ENCODE measurements at regions not wholly inside any gene's neighbourhood (a gene's known extent, or its start where the extent isn't known, plus 50 kb on each side); places are given as distances from the start of the nearest gene placed in this dataset.
"Not testable (repeated sequence)": the region's sequence is repeated elsewhere in the genome, so short reads cannot be mapped to it uniquely, and the experiment has no call there.

DNA sequence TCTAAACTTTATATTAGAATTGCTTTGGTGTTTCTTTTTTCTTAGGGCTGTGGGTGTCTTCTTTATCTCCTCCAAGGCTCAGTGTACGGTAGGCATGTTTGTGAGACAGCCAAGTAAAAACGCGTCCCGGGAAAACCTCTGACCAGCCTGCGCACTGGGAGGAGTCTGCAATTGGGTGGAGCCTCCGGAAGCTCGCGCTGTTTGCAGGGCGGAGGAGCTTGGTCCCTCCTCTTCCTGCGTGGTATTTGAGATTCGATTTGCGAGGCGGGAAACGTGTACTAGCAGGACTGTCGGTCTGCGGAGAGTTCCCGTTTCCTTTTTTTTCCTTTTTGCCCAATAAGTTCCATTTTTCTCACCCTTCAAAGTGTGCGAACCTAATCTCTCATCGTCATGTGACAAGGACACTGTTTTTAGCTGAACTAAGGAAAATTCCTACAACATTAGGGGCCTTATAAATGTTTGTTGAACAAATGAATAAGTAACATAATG, 182.1 kb upstream of the OTX2 start:
- no peak for DNase-seq

DNA sequence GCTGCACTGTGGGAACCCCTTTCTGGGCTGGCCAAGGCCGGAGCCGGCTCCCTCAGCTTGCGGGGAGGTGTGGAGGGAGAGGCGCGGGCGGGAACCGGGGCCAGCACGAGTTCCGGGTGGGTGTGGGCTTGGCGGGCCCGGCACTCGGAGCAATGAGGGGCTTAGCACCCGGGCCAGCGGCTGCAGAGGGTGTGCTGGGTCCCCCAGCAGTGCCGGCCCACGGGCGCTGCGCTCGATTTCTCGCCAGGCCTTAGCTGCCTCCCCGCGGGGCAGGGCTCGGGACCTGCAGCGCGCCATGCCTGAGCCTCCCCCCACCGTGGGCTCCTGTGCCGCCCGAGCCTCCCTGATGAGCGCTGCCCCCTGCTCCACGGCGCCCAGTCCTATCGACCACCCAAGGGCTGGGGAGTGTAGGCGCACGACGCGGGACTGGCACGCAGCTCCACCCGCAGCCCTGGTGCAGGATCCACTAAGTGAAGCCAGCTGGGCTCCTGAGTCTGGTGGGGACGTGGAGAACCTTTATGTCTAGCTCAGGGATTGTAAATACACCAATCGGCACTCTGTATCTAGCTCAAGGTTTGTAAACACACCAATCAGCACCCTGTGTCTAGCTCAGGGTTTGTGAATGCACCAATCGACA, 180.8 kb upstream of the OTX2 start:
- DNase-seq, result not testable (repeated sequence)

DNA sequence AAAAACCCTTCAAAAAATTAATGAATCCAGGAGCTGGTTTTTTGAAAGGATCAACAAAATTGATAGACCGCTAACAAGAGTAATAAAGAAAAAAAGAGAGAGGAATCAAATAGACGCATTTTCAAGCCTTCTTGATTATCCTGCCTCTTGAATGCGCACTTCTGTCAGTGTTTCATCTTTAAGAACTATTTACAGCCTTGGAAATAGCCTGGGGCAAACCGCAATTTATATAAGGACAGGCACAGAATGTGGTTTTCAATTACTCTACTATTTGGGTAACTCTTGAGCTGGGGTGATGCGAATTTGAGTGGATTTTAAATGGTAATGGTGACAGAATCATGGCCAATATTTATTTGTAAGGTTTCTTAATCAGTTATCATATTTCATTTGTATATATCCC, 179.1 kb upstream of the OTX2 start:
- DNase-seq, result no peak

DNA sequence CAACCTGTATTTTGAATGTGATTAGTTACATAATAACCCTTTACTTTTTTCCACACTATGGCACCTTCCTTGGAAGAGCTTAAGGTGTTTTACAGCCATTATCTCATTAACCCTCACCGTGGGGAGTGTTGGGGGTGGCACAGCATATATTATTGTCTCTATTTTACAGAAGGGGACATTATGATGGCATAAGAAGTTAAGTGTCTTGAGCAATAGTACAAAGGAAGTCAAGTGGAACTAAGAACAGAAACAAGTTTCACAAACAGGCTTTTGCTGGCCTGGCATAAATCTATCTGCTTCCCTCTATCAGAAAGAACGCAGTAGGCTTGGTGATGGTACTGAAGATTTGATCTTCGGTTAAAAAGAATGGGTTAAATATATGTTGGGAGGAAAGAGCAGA, 169.7 kb upstream of the OTX2 start:
- DNase-seq, result no peak

DNA sequence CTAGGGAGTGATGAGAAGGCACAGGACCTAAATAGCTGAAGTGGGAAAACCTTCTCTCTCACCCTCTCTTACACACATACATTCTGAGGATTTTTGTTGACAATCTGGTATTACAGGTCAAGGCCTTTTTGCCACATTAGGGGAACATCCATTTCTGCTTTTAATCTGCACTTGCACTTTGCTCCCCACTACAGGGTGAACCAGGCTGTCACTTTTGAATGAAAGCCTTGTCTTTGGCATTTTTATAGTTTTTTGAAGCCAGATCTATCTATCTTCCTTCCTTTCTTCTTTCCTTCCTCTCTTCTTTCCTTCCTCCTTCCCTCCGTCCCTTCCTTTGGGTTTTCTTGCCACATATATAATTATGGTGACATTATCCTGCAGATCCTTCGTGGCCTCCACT, 165.9 kb upstream of the OTX2 start:
- DNase-seq, result no peak

DNA sequence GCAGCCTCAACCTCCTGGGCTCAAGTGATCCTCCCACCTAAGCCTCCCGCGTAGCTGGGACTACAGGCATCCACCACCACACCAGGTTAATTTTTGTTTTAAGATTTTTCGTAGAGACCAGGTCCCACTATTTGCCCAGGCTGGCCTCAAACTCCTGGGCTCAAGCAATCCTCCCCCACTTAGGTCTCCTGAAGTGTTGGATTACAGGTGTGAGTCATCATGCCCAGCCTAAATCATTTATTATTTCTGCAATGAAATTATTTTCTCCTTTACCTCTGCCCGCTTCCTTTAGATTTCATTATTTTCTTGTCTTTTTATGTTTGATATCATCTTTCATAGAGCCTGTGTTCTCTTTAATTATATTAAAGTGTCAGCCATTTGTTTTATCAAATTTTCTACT, 165.2 kb upstream of the OTX2 start:
- DNase-seq, result no peak

DNA sequence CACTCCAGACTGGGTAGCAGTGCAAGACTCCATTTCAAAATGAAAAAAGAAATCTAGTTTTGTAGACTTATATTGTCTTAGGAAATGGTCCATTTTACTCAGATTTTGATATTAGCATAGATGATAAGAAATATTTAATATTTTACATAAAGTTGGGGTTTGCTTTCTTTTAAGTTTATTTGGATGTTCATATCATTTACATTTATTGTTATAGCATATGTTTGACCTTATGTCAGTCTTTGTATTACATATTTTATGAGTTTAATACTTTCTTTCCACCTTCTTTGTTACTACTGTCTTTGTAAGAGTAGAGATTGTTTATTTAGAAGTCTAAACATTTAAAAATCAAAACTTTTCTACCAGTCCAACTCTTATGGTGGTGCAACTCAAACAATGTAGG, 162.7 kb upstream of the OTX2 start:
- DNase-seq, result no peak

DNA sequence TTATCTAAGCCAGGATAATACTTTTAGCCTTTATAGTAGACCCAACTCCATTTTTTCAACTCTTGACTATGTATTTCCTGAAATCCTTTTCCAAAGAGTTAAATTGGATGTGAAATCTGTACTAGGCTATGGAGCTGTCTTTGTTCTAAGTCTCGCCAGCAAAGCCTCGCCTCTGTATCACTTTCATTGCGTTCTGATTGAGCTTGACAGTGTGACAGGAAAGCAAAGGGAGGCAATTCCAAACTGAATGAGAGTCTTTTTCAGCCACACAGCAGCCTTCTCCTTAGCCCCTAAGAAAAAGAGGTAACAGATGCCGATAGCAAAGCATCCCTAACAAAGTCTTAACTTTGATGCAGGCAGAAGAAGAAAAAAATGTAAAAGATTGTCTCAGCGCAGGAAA, 154.6 kb upstream of the OTX2 start:
- DNase-seq, result no peak

DNA sequence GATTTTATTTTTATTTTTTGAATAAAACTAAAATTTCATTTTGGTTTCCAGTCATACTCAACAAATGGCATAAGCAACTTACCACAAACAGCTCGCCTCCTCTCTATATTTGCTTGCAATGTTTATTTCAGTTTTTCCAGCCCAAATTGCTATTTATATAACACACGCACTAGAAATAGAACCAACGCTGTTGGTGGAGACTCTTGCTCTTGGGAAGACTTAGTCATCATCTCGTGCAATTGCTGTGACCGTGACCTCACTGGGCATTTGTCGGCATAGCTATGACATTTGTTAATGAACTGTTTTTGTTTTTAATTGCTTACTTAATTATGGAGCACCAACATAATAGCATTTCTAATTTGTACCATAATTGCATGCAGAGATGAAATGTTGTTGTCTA, 153.1 kb upstream of the OTX2 start:
- DNase-seq, result no peak

DNA sequence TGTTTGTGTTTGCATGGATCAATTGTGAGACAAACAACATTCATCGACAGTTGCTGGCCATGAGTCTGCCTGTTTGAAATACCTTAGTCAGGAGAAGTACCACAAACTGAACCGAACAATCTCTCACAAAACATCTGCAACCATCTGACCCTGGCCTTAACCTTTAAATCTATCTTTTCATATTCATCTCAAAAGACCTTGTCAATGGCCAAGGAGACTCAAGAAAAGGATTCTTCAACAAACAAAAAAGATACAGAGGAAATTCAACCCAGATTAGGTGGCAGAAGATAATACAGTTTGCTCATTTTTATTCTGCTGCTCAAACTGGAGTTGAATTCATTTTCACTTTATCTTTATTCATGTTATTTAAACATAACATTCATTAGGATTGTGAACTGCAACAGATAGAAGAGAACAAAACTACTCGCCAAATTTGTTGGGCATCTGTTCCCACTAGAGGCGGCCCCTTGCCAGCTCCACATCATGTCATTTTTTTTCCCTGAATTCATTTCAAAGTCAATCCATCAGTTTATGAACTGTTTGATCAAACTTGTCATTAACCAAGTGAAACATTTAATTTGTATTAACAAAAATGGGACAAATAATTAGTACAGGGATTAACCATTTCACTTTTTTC, 152.3 kb upstream of the OTX2 start:
- DNase-seq, result no peak

DNA sequence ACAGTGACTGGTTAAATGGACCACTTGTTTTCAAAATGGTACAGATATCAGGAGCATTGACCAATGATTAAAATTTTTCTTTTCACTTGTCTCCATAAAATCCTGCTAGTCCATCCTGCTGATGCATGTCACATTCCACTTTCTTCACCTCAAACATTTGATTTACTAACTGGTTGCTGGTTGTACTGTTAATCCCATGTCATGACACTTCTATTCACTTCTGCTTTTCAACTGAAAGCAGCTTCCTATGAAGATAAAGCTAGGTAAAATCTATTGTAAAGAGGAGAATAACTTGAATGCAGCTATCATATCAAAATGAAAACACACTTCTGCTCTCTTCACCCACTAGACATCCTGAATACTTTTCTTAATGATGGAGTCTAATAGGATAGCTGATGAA, 149.6 kb upstream of the OTX2 start:
- no peak for DNase-seq

DNA sequence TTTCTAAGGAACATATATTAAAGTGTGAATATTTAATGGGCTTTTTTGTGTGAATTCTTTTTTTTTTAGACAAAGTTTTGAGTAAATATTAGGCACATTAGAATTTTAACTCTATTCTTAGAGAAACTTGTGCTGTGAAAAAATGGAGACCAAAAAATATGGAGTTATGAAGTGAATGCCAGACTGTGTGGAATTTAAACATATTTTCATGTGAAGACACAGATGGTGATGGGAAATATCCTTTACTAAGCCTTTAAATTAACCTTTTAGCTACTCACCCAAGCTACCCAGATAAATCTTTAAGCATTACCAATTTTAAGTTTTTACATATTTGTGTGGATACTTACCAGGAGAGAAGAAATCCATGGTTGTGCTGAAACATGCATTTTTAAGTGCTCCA, 148.8 kb upstream of the OTX2 start:
- DNase-seq, result no peak

DNA sequence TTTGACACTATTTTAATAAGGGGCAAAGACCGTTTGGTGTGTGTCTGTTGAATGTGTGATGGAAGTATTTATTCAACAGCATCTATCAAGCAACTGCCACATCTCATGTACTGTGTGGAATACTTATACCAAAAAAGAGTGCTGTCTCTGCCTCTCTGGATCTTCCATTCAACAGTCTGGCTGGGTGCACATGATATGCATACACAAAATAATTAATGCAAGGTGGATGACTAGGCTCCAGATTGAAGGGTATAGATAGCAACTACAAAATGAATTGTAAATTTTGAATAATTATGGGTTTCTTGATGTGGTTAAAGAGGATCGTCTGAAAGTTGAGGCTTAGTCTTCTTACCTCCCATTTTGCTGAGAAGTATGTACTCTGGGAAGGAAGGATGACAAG, 145.9 kb upstream of the OTX2 start:
- no peak for DNase-seq

DNA sequence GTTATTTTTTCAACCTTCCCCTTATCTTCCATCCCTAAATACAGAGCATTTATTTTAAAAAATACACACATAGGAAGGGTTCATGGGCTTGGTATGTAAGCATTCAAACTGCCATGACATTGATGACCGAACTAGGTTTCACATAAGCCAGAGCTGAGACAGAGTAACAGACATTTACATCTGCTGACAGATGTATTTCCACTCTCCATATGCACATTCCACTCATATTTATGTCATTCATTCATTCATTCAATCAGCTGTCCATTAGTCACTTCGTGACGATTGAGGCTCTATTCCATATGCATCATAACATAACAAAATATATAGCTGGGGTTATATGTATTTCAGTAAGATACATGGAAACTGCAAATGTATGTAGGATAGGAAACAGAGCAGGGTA, 145.5 kb upstream of the OTX2 start:
- DNase-seq, result no peak

DNA sequence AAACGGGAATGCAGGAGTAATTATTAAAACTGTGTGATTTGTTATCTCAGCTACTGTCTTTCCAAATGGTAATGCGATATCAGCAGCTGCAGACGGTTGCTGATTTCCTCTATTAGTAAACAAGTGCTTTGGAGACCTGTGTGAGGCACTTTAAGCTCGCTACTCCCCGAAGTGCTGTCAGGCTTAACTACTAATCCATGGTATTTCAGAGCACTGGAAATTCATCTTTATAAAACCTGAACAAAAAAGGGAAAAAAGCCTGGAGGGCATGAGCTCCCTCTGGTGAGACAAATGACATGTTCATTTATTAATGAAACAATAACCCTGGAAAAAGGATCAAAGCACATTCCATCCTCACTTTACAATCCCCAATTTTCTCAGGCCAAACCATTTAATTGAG, 143.6 kb upstream of the OTX2 start:
- DNase-seq, result no peak

DNA sequence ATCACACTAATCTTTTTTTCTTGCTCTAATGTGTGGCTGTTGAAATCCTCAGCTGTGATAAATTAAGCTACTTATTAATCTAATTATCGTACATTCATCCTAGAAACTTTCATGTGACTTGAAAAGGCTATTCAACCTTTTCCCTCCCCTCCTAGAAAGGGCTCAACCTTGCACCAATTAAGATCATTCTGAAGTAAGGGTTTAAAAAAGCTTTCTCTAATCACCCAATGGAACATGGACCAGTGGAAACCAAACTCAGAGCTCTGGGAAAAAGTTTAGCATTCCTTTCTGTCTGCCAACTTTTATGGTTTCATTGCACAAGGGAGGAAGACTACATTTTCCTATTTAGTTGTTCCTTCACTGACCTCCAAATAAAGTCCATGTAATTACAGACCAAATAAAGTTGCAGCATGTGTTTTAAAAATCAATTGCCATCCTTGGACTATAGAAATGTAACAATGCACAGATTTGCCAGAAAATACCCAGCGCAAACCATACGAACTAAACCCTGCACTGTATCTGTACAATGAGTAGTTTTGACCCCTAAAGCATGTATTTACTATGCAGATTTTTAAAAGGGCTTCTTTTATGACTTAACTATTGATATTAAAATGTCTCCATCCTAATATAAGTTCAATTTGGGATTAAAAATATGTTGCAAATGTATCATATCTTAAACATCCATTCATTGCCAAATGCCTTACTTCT, 142.6 kb upstream of the OTX2 start:
- DNase-seq, result no peak

DNA sequence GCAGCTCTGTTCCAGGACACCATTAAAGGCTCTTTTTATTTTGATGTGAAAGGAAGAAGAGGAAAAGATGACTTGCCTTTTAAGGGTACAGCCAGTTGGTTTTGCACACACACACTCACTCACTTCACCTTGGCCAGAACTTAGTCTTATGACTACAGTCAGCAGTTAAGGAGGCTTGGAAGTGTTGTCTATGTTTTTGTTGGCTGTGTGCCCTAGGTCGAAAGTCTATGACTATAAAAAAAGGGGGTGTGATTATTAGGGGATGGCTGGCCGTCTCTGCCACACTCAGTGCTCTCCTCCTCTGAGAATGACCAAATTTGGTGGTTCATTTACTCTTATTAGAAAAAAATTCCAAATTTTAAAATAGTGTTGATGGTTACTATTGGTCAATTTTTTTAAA, 139.5 kb upstream of the OTX2 start:
- DNase-seq, result no peak

DNA sequence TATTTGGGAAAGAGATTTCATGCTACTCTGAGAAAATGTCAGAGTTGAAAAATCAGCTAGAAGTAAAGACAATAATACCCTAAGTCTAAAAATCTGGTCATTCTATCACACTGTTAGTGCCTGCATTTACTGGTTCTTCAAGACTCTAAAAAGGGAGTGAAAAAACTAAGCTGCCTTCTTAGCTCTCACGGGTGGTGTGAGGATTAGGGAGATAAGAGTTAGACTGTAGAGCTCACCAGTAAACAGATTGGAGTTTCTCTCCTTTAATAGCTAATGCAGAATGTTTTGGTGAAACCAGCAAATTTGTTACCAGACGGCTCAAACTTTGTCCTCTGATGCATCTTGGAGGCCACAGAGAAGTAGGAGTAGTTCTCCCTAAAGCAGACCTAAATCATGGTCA, 135.0 kb upstream of the OTX2 start:
- no peak for DNase-seq

DNA sequence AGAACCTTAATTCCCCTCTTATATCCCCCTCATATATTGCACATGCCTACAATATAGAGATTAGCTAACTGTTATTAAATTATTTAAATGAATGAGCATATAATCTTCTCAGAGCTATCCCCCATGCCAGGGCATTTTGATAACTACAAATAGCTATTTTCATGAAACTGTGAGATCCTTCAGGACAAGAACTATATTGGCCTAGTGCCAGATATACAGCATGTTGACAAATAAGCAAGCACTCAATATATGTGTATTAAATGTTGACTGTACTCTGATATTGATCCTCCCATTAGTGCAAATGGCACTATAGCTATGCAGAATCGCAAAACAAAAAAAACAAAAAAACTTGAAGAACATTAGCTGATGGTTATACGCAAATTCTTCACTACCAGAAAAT, 134.1 kb upstream of the OTX2 start:
- DNase-seq, result no peak

DNA sequence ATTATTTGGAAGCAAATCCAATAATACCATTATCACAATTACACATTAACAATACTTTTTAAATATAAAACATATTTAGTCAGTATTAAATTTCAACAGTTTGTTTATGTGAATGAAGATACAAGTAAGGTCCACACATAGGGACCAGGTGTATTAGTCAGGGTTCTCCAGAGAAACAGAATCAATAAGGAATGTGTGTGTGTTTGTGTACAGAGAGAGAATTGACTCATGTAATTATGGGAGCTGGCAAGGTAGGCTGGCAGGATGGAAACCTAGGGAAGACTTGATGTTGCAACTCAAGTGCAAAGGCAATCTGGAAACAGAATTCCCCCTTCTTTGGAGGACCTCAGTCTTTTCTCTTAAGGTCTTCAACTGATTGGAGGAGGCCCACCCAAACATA, 123.2 kb upstream of the OTX2 start:
- no peak for DNase-seq

DNA sequence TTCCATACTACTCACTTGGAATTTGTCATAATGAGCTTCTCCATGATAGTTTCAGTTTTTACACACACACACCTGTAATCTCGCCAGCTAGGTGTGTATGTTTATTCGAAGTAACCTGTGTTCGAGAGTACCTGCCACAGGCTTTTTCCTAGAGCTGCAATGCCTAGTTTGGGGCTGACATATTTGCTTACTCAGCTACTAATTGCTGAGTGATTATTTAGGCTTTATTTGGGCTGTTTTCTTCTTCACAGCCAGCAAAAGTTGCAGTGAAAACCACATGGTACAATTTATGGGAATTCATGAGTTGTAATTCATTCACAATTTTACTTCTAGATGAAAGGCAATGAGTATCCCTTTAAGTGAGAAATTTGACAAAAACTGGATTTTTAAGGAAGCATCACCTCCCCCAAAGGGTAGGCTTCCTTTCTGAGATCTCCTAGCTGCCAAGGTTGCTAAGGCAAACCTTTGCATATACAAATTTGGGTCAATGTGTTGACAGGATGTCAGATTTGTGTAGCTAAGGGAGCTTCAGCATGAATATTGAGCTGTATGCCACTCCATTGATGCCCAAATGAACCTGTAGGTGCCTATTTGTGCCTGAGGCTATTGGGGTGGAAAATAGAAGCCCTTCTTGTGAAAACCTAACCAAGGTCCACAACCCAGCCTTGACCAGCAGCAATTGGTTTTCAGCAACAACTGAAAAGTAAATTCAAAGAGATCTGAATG, 108.7 kb upstream of the OTX2 start:
- DNase-seq, result no peak

DNA sequence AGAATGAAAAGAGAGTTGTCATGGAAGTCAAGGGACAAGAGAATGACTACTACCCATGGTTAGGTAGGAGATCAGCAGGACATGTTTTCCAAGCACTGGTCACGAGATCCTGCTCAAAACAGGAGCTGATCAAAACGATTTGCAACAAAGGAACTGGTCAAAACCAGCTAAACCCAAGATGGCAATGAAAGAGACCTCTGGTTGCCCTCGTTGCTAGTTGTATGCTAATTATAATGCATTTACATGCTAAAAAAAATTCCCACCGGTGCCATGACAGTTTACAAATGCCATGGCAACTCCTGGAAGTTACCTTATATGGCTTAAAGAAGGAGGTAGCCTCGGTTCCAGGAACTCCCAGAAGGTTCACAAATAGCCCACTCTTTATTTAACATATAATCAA, 95.0 kb upstream of the OTX2 start:
- no peak for DNase-seq

DNA sequence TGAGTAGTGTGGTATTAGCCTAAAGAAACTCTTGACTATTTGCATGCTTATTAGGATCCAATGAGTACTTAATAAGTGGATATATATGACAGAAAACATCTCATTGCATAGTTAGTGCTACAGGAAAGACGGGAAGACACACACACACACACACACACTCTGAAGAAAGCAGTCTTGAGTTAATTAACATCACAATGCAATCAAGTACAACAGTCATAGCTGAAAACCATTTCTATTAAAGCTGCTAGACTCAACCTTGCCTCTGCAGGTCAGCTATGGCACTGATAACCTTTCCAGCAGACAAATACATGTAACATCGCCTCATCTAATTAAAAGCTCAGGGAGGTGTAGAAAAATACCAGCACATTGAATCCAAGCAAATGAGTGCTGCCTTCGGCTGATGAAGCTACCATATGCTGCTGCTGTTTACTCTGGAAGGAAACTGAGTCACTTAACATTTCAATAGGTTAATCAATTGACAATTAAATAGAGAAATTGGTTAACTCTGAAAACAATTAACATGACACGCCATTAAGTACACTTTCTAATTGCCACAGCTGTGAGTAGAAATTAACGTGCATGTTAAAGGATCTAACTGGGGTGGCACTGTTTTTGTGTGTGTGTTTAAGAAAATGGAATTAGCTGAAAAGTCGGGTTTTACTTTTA, 93.2 kb upstream of the OTX2 start:
- no peak for DNase-seq

Data from stimulated activated naive CD4-positive, alpha-beta T cell treated with Interleukin-2 at 50 U/mL for 16 hours (primary cell).